HL-60/S4 (cell line): ENCODE measurements at regions not wholly inside any gene's neighbourhood (a gene's known extent, or its start where the extent isn't known, plus 50 kb on each side); places are given as distances from the start of the nearest gene placed in this dataset.
"Not testable (repeated sequence)": the region's sequence is repeated elsewhere in the genome, so short reads cannot be mapped to it uniquely, and the experiment has no call there.

Experiments used
- in situ Hi-C: fragments of 300-500 bp; cut with MboI; formaldehyde crosslinking; loops from 2 replicates; pipeline ENCODE4 v1.14.3; 2022; ENCODE audit warnings: low sequenced_read_pairs

DNA sequence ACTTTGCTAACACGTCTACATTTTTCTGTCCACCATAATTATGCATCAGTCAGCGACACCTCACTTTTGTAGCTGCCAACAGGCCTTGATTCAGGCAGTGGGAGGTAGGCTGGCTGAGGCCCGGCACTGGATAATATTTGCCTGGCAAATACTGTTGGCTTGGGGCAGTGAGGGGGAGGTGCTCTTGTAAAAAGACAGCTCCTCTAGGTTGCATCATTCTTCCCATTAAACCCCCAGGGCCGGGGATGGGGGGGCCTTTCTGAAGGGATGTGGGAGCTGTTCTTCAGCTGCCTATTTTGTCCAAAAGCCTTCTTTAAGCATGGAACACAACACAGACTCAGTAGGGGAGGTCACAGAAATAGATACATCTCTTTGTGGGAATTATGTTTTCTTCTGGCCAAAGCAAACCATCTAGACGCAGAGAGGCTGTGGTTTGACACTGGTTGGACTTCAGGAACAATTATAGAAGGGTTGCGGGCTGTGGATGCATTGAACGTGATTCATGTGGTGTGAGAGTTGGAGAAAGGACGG is 338.3 kb upstream of the NT5E start:
- in situ Hi-C loops = no loop called here

- in situ Hi-C loops = no loop called here
These were observed 338.9 kb upstream of the NT5E start for GRCh38 chr6:85110943-85111342.

GRCh38 chr6:85107701-85108100 is 342.2 kb upstream of the NT5E start:
- in situ Hi-C loops = no loop called here

DNA sequence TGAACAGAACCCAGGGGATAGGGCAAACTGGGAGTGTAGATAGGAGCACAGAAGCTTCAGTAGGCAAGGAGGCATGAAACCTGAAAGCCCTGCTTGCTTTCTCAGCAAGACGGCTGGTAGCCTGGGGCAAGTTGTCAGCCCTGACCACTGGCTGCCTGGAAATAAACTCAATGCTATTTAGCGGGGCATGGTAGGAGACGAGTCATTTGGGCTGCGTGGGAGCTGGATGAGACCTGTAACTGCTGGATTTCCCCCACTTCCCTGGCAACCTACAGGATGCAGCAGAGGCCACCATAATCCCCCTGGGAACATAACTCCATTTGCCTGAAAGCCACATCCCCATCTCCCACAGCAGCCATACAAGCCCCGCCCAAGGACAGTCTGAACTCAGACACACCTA is 332.6 kb upstream of the TBX18 start:
- in situ Hi-C loops = no loop called here

DNA sequence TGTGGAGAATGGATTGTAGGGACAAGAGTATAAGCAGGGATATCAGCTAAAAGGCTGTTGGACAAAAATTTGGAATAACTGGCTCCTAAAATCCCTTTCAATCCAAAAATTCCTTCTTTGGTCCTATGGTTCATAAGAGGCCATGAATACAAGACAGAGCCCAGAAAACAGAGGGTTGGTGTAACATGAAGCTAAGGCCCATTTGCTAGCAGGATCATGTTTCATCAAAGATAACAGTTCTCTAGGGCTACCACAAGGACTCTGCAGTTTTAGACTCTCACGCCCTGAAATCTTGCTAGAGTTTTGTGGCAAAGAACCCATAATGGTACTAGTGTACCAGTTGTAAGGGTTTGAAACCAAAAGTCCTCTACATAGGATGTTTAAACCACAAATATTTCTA is 327.8 kb upstream of the TBX18 start:
- in situ Hi-C loops = no loop called here

- in situ Hi-C loops = no loop called here
These were observed 324.9 kb upstream of the TBX18 start for GRCh38 chr6:85089255-85089654.

- in situ Hi-C loops = no loop called here
These were observed 321.5 kb upstream of the TBX18 start for GRCh38 chr6:85085875-85086274.

DNA sequence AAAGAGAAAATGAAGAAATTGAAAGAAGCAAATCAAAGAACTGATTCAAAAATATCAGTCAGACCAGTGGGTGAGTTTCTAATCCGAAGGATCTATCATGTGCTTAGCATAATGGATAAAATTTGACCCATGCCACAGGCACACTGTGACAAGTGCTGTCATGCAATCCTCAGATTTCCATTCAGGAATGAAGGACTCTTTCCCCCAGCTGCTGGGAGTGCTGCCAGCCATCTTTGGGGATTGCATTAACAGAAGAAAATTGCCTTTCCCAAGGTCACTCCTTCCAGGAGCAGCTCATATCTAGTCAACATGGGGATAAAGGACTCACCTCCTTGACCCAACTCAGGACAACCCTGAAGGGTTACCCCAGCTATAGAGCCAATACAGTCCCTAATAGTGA is 316.7 kb upstream of the TBX18 start:
- in situ Hi-C loops = no loop called here

DNA sequence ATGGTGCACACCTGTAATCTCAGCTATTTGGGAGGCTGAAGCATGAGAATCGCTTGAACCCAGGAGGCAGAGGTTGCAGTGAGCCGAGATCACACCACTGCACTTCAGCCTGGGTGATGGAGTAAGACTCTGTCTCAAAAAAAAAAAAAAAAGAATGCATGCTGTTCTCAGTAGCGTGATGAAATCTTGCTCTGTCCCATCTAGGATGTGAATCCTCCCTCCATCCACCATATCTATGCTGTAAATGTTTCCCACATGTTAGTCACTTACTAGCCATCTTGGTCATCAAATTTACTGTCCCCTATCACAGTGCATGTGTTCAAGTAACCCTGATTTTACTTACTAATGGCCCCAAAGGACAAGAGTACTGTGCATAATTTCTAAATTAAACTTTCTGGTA is 315.4 kb upstream of the TBX18 start:
- in situ Hi-C loops = no loop called here

DNA sequence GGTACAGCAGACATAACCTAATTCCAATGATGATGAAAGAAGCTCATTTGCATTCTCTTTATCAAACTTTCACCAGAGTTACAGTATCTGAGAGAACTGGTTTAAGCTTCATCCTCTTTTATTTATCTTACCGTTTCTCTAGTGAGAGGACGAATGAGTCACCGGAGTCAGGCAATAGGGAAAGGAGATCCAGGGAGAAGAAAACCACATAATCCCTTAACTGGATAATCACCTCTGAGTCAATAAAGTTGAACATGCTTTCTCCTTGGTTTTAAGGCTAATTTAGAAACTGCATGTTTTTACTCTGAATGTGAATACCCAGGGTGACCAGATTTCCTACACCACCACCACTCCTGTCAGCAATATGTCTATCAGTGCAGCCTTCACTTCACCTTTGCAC is 313.7 kb upstream of the TBX18 start:
- in situ Hi-C loops = no loop called here

DNA sequence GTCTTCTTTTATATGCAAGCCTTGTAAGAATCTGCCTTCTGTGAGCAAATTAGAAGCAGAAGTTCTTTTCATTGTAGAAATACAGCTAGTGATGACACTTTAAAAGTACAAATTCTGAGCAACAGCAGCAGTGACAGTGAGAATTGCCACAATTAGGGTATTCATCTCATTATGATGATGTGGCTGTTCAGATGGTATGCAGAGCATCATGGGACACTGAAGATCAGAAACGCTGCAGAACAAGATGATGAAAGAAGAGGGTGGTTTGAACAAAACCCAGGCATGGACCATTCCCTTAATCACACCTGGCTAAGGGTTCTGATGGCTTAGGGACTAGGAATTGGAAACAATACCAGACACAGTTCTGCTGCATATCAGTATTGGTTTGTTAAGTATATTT is 312.7 kb upstream of the TBX18 start:
- in situ Hi-C loops = no loop called here

GRCh38 chr6:85071845-85072244 is 307.4 kb upstream of the TBX18 start:
- in situ Hi-C loops = not testable (repeated sequence)

GRCh38 chr6:85069577-85069976 is 305.2 kb upstream of the TBX18 start:
- in situ Hi-C loops = no loop called here

GRCh38 chr6:85068221-85068620 is 303.8 kb upstream of the TBX18 start:
- in situ Hi-C loops = no loop called here

DNA sequence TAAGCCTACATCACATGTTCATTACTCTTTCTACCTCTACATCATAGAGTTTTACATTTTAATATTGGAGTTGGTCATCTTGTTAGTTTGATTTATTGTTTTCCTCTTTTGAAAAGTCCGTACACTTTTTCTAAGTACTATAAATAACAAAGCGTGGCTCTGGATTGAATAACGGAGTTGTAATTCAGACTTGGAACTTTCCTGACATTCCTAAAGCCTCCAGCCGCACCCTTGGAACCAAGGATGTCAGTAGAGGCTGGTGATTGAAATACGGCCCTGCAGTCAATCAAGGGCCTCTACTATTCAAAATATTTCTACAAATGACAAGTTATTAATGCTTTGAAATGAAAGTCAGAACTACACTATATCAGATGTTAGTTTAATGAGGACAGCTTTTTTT is 301.9 kb upstream of the TBX18 start:
- in situ Hi-C loops = no loop called here

DNA sequence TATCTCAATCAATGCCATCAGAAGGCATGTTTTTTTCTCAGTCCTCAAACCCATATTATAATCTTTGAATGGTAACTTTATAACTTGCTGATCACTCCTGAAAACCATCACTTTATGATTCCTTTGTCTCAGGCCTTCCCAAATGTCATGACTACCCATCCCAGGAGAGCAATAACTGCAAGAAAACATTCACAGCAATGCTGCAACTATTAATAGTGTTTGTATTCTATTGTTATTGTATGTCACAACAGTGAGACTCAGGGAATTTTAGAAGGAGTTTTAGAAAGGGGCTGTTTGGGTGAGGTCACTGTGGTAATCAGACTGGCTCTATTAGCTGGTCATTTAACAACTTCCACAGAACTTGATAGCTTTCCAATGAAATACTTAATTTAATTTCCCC is 301.4 kb upstream of the TBX18 start:
- in situ Hi-C loops = no loop called here

GRCh38 chr6:85063611-85064010 is 299.2 kb upstream of the TBX18 start:
- in situ Hi-C loops = no loop called here

GRCh38 chr6:85062884-85063283 is 298.5 kb upstream of the TBX18 start:
- in situ Hi-C loops = no loop called here

GRCh38 chr6:85058806-85059205 is 294.4 kb upstream of the TBX18 start:
- in situ Hi-C loops = no loop called here

DNA sequence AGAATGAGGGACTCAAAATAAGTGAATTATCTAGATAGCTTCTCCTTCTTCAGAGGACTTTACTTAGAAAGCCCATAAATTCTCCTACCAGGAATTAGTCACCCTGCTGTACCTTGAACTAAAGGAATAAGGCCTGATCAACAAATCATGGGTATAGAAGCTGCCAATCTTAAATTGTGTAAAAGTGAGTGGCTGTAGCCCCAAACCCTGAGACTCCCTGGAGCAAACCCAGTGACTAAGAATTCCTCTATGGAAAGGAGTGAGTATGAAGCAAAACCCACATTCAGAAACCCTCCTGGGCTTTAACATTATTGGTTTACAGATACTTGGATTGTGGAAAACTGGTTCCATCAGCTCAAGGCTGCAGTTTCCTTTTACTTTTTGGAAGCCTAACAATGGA is 285.8 kb upstream of the TBX18 start:
- in situ Hi-C loops = no loop called here

DNA sequence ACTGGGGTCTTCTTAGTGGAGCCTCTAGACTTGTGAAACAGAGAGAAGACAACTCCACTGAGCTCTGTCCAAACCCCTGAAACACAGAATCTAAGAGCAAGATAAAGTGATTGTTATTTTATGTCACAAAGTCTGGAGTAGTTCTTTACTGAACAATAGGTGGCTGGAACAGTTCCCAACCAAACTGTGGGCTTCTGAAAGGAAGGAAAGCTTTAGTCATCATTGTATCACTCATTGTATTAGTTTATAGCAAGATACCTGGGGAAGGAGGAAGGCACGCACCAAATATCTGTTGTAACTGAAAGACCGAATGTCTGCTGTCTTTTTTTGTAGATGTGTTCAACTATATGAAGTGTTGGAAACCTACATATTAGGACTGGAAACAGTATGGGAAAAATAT is 284.9 kb upstream of the TBX18 start:
- in situ Hi-C loops = no loop called here

DNA sequence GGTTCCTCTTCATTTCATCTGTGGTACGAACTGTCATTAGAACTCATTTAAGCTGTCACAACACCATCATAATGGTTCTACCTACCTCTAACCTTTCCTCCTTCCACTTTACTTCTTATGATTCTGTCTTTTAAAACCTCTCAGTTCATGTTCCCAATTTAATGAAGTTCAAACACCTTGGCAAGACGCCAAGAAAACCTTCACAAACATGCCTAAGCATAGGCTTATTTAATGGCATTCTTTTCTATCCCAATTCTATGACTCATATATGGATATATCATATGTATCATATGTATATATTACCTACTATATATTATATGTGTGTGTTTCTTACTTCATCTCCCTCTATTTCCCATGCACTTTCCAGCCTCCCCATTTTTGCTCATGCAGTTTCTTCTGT is 283.4 kb upstream of the TBX18 start:
- in situ Hi-C loops = no loop called here

GRCh38 chr6:85045767-85046166 is 281.4 kb upstream of the TBX18 start:
- in situ Hi-C loops = not testable (repeated sequence)

- in situ Hi-C loops = no loop called here
These were observed 280.0 kb upstream of the TBX18 start for GRCh38 chr6:85044361-85044760.
